ENCODE measurements at regions not wholly inside any gene's neighbourhood (a gene's known extent, or its start where the extent isn't known, plus 50 kb on each side); places are given as distances from the start of the nearest gene placed in this dataset.
"Not testable (repeated sequence)": the region's sequence is repeated elsewhere in the genome, so short reads cannot be mapped to it uniquely, and the experiment has no call there.

DNA sequence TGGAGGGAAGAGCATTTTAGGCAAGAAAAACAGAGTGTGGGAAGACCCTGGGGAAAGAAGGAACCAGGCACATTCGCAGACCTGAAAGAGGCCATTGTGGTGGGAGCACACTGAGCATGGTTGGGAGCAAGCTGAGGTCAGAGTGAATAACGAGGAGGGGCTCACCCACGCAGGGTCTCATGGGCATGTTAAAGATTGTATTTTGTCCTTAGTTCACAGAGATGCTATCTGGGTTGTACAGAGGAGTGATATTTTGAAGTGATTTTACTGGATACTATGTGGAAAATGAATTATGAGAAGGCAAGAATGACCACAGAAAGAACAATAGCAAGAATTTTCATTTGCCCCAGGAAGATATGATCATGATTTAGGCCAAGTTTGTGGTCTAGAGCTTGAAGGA lies 578.3 kb upstream of the NR5A2 start:
- DNase-seq (no peak), ATAC-seq (no peak)

DNA sequence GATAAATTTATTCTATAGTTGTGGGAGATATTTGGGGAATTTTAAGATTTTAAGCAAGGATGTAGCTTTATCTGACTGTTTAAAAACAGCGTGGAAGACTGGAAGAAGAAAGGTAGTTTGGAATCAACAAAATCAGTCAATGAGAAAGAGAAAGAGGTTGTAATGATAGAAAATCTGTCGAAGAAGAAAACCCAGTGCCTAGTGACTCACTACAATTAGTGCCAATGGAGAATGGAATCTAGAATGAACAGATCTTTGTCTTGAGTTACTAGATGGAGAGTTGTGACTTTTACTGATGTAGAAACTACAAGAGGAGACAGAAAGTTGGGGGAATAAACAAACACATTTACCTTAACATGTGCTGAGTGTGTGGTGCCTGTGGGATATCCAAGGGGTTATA lies 577.8 kb upstream of the NR5A2 start:
- DNase-seq (no peak), ATAC-seq (no peak)

DNA sequence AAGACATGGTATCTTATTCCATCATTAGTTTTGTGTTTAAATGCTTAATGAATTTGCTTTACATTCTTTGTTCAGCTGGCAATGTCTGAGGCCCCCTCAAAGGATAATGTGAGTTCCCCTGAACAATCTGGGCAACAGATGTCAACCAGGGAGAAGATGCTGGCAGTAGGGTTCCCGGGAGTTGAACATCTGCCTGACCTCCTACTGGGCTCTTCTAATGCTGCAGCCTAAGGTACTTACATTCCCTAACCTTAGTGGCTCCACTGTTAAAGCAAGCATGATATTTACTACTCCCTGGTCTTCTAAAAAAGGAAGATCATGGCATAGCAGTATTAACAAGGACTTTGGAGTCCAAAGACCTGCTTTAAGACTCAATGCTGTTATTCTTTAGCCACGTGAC lies 574.9 kb upstream of the NR5A2 start:
- DNase-seq (no peak), ATAC-seq (no peak)

DNA sequence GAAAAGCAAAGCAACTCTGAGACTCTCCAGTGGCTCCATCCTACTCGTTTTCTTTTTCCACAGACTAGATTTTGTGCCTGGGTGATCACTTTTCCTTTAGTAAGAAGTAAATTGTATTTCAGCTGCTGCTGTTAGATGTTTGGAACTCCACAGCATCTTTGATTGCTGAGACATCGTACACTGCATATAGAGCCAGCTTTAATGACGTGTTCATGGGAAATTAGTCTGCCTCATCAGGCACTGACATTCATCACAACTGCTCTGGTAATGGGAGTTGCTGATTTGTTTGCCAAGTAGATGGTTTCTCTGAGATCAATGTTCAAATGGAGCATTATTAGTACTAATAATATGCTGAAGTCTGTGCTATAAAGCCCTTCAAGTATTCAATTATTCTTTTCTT lies 573.8 kb upstream of the NR5A2 start:
- DNase-seq (no peak), ATAC-seq (no peak)

DNA sequence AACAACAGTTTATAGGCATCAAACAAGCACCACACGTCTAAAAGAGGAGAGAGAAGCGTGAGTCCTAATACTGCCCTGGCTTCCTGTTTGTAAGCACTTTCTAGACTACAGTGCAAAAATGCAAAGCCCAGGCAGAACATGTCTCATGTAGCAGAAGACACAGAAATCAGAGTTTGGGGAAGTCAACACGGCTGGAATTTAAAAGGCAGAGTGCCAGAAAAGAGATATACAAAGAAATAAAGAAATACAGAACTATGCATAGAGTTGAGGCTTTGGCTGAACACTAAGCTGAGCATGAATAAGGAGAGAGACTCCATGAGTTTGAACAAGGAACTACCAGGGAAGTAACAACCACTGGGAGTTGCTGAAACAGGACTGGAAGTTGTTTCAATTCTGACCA lies 566.6 kb upstream of the NR5A2 start:
- ATAC-seq: no peak
- no peak for DNase-seq

DNA sequence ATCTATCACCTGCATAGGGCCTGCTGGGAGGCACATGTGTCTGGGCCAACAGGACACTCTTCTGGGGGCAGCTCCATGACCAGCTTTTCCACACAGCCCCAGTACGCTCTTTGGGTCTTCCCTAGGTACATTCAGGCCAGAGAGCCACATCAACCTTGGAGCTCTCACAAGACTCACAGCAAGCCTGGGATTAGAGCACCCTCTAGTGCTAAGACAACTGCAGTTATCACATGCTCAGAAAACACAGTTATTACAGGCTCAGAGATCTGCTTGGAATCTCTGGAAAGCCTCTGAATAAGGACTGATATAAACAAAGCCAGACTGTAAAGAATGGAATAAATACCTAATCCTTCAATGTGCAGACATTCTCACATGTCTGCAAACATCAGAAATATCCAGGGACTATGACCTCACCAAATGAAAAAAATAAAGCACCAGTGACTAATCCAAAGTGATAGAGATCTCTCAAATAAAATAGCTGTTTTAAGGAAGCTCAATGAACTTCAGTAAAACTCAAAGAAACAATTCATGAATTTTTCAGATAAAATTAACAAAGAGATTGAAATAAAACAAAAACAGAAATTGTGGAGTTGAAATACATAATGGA lies 563.9 kb upstream of the NR5A2 start:
- ATAC-seq: peak; percentile 43
- peak; percentile 12 for DNase-seq

DNA sequence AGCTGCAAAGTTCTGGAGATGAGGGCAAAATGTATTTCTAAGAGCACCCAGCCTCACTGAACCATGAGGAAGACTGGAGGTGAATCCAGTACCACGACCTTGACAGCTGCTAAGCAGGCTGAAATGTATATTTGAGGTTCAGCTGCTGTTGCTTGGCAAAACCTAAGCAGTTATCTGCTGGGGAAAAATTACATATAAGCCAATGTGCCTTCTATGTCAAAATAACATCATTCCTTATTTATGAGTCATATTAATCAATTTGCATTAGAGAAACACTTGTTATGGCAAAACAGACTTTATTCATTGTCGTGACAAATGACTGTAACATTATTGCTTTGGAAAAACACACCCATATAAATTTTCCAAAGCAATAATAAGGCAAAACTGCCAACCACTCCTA lies 560.5 kb upstream of the NR5A2 start:
- ATAC-seq (no peak), DNase-seq (no peak)

DNA sequence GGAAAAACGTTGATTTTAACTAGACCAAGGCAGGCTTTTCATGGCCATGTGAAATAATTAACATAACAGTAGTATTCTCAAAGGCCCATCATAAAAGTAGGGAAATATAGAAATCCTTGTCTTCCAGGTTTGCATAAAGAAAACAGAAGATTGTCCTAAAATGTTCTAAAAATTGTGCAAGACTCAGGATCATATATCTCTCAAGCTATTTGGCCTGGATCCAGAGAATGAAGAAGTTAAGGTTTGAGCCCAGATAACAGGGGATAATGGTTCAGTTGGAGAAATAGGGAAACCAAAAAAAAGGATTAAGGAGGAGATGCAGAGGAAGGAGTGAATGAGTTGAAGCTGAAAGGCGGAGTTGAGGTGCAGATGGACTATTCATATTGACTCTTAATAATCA lies 555.5 kb upstream of the NR5A2 start:
- ATAC-seq: no peak
- DNase-seq: no peak

DNA sequence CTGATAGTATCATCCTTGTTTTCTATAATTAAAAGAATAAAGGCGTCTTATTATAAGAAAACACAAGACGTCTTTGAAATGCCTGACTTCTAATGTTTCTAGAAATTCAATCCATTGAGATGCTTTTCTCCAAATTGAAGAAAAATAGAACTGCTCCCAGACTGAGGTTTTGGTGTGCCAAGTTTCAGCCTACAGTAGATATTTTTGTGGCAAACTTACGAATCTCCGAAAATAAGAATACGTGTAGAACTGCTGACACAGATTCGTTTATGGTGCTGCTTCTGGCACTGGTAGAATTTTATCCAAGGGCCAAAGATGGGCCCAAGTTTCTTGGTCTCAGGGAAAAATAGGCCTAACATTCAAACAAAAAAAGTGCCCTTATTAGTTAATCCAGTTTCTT lies 554.5 kb upstream of the NR5A2 start:
- ATAC-seq: no peak
- DNase-seq: no peak

DNA sequence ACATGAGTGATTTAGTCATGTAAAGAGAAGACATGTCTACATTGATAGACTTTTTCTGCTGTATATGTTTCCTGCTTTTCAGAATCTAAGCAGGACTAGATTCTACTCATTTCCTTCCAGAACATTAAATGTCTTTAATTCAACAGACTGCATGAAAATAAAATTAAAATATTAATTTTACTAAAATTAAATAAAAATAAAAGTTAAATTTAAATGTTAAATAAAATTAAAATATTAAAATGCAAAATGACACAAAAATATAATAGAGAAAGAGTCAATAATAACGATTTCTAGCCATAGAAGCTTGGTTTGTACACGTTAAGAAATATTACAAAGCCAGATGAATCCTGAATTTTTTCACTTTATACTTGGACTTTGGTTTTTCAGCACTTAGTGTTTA lies 552.8 kb upstream of the NR5A2 start:
- no peak for ATAC-seq

DNA sequence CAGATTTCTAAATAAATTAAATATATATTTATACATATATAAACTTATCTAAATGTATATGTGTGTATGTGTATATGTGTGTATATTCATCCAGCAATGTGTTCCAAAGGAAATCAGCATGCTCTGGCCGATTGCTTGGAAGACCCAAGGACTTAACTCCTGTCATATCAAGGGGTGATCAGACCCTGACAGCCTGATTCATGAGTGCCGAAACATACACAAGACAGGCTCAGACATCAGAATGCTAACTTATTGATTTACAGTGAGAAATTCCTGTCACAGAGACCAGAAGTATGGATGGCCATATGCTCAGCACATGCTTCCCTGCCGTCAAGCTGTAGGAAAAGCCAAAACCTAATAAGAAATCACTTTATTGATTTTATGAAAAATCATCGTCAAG lies 545.1 kb upstream of the NR5A2 start:
- ATAC-seq (no peak), DNase-seq (no peak)

More for the DNA sequence above, 552.8 kb upstream of the NR5A2 start:
- DNase-seq: no peak

DNA sequence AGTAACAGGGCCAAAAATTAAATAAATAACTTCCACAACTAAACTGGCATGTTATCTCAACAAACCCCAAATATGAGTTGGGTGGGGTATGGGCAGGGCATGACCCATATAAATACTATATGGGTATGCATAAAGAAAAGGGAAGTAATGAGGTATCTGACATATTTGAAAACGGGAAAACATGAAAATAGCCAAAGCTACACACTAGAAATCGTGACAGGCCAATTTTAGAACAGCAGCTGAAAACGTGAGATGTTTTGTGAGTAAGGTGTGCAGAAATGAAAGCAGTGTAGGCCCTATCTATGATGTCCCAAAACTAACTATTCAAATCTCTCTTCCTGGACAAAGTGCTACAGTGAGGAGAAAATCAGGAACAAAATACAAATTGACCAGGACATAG lies 537.9 kb upstream of the NR5A2 start:
- no peak for ATAC-seq

DNA sequence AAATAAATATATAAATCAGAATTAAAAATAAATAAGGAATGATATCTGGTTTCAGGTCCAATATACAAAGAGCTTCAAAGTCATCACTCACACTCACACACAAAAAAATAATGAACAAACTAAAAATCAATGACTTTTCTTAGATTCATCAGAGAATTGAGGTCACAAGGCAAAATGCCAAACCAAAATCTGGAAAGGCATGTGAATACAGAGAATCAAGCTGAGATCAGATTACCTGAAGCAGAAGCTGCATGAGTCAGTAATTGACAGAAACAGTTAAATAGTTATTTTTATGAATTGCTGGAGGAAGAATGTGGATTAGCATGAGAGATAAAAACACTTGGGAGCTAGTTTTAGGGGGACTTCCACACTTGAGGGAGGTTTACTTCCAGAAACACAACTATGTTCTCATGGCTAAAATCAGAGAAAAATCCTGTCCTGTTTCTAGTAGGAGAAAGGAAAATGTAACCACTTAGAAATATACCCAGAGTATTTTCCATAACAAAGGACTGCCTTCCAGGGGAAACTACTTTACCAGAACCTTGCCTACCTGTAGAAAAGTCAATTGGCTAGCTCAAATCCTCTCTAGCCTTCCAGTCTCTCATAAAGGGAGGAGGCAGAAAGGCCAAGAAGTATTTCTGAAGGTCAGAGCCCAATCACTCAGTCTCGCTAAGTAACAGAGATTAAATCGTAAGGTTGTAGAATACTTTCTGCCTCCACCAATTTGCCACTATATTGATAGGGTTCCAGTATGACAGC lies 536.6 kb upstream of the NR5A2 start:
- no peak for ATAC-seq
- DNase-seq: no peak

More for the DNA sequence above, 537.9 kb upstream of the NR5A2 start:
- no peak for DNase-seq

DNA sequence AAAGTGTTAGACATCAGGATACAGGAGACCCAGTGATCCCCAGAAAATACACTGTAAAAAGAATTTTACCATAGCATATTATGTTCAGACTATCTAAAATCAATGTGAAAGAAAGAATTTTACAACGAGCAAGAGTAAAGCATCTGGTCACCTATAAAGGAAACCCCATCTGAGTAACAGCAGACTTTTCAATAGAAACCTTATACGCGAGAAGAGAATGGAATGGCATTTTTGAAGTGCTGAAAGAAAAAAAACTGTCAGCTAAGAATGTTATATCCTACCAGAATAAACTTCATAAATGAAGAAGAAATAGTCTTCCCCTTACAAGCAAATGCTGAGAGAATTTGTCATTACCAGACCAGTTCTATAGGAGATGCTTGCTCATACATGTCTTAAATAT lies 532.1 kb upstream of the NR5A2 start:
- no peak for ATAC-seq
- DNase-seq: no peak

DNA sequence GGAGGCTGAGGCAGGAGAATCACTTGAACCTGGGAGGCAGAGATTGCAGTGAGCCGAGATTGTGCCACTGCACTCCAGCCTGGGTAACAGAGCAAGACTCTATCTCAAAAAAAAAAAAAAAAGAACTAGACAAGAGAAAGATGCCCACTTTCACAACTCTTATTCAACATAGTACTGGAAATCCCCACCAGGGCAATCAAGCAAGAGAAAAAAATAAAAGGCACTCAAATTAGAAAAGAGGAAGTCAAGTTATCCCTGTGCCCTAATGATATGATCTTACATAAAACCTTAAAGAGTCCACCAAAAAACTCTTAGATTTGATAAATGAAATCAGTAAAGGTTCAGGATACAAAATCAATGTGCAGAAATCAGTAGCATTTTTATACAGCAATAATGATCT lies 528.7 kb upstream of the NR5A2 start:
- ATAC-seq, DNase-seq: not testable (repeated sequence)

DNA sequence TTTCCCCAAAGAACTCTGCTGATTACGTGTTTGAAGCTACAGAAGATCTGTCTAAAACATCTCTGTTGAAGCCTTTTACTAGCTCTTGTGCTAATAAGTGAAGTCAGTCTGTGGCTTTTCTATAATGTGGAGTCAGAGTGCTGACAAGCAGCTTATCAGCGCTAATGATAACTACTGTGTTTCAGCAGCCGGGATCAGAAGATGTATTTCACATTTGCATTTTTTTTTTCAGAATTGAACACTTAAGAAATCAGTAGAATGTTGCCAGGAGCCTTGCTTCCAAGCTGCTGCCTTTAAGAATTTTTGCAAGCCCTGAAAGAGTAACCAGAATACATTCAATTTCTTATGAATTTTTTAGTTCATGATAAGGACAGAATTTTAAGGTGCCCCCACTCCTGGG lies 519.4 kb upstream of the NR5A2 start:
- no peak for ATAC-seq

DNA sequence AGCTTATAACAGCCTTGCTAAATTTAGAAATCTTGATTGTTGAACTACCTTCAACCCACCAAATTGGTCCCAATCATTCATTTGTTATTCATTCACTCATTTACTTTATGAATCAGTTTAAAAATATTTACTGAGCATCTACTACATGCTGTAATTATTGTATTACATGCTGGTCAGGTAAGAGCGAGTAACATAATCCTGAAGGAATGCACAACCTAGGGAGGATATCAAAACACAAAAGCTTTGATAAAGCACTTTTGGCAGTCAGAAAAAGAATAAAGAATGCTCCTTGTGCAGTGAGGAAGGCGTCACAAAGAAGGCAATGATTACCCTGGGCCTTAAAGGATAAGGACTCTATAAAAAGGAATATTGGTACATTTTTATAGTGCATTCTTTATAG lies 518.9 kb upstream of the NR5A2 start:
- DNase-seq (no peak), ATAC-seq (no peak)

More for the DNA sequence above, 519.4 kb upstream of the NR5A2 start:
- DNase-seq: no peak

DNA sequence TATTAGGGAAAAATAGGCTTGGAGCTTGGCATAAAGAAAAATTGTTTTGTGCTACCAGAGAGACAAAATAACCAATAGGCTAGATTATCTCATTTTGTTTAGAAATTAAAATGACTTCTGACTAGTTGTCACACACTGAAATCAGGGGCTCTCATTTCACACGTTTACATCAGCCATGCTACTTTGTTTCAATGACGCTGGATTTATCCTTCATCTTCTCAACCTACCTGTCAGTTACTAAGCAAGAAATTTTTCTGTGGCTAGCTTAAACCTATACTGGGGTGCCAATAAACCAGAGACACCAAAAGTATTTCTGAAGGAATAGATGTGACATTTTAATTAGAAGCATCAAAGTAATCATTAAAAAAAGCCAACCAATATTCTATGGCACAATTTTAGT lies 518.1 kb upstream of the NR5A2 start:
- DNase-seq (no peak), ATAC-seq (no peak)

DNA sequence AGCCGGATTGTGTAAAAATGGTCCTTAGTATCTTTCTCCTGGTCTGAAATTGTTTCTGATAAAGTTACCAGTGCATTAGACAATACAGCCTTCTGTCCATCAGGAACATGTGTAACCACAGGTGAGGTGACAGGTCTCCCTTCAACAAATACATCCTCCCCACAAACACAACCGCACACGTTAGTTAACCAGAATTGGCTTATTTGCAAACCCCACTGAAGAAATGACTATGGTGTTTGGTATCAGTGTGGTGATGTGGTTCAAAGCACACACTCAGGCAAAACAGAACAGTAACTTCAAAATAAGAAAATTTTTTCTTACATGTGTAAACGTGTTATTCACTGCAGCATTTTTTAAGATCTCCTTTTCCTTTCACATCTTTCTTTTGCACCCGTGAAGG lies 517.2 kb upstream of the NR5A2 start:
- DNase-seq (no peak), ATAC-seq (no peak)

DNA sequence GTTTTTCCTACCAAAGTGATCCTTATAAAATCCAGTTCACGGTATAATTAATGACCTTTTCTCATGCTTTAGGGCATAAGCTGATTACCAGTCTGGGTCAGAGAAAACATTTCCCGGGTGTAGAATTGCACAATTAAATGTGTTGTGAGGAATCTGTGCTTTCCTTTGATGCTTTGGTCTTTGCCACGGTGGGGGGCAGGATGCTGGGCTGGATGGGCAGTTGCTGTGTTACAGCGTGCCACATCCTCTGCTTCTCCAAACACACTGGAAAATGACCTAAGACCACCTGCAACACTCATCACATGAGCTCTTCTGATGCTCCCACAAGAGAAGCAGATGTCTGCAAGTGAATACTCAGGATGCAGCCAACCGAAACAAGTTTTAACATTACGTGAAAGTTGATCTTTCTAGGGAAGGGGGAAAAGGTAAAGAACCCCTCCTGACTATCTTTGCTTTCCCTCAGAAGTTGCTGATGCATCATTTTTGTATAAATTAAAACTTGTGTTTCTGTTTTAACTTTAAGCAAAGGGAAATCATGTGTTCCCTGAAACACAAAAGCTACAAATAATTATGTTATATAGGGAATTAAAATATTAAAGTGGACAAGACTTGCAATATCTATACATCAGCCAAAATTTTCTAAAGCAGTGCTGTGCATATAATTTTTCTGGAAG lies 515.3 kb upstream of the NR5A2 start:
- ATAC-seq (no peak), DNase-seq (no peak)

DNA sequence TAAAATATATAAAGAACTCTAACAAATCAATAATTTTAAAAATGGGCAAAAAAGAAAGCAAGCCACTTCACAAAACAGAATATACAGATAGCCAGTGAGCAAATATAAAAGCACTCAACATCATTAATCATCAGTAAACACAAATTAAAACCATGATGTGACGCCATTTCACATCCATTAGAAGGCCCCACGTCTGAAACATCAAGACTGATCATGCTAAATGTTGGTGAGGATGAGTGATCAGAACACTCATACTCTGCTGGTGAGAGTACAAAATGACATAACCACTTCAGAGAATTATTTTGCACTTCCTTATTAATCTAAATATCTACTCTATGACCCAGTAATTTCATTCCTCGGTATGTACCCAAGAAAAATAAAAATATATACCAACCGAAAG lies 512.2 kb upstream of the NR5A2 start:
- DNase-seq (no peak), ATAC-seq (no peak)

DNA sequence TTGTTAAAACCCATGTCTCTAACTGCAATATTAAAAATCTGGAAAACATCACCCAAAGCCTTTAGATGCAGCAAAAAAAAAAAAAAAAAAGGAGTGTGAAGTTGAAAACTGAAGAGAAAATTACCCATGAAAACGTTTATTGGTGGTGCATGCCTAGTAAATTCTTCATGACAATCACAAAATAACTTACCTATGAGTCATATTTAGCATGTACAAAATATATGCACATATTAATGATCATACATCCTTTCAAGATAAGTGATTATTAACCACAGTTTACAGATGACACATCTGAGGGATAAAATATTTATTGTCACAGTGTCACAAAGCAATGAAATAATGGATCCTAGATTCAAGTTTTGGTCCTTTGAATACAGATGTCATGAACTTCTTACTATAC lies 505.2 kb upstream of the NR5A2 start:
- ATAC-seq: no peak
- DNase-seq: no peak

DNA sequence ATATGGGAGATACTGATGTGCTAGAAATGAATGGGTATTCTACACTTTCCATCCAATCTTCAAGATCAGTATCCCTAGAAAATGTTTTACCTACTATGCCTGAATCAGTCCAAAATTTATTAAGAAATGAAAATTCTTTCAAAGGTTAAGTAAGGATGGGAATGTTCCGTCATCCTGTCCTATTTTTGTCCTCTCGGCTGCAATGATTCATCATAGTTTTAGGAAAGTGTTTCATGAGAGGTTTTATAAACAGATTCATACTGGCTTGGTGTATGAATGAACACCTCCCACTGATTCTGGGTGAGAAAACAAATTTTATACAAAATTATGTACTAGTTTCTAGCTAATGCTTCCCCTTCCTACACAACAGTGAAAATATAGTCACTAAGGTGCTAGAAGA lies 504.6 kb upstream of the NR5A2 start:
- ATAC-seq (no peak), DNase-seq (no peak)

DNA sequence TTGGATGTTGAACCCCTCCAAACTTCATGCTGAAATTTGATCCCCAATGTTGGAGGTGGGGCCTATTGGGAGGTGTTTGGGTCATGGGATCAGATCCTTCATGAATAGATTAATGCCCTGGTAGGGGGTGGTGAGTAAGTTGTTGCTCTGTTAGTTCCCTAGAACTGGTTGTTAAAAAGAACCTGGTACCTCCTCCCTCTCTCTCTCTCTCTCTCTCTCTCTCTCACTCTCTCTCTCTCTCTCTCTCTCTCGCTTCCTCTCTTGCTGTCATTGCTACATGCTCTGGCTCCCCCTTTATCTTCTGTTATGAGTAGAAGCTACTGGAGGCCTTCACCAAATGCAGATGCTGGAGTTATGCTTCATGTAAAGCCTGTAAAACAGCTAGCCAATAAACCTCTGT lies 498.2 kb upstream of the NR5A2 start:
- no peak for DNase-seq
- ATAC-seq: no peak
